ENCODE measurements at regions not wholly inside any gene's neighbourhood (a gene's known extent, or its start where the extent isn't known, plus 50 kb on each side); places are given as distances from the start of the nearest gene placed in this dataset.

DNA sequence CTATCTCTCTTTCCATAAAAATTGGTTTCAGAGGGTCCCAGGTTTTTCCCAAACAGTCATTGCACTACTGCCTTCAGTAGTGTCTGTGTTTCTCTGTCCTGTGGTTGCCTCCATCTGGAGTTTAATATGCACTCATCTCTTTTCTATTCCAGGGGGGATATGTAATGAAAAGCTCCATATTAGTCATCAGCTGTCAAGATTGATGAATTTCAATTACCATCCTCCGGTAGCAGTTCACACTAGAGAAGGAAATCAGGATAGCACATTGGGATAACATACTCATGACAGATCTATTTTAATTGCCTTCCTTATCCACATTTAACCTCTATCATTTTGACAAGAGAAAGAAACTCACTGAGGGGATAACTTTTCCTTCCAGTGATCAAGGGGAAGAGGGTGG is 589.0 kb upstream of the SEL1L start:
- H3K4me1 ChIP-seq (ENCODE audit: insufficient read depth) = no peaks in the 10 kb centered on the region
- H3K4me3 ChIP-seq = no peak overlapping the region
- H3K79me2 ChIP-seq = no peaks in the 10 kb centered on the region
- H4K20me1 ChIP-seq (ENCODE audit: insufficient read depth, poor library complexity, severe bottlenecking) = no peaks in the 10 kb centered on the region
- DNase-seq (ENCODE audit: low spot score) = no peak
- peaks cover 10% of the 10 kb centered on the region for H3K9me3 ChIP-seq (ENCODE audit: low read depth)
- no peak overlapping the region for H2AFZ ChIP-seq
- no peak for TF ChIP-seq EZH2 (IDR thresholded peaks at IDR 0.05; ENCODE audit: borderline replicate concordance)
- TF ChIP-seq CTCF (IDR thresholded peaks at IDR 0.05; ENCODE audit: poor library complexity) = no peak
- TF ChIP-seq EZH2phosphoT487 (IDR thresholded peaks at IDR 0.05; ENCODE audit: low read depth, severe bottlenecking, unreplicated experiment) = no peak
- WGBS (ENCODE audit: low lambda C conversion rate, missing lambda C conversion rate) = 79% methylated on average over 1 of the region's 1 CpG
- no peak overlapping the region for H3K27ac ChIP-seq
- H3K4me2 ChIP-seq = no peak overlapping the region
- H3K9me2 ChIP-seq (replicated peaks; ENCODE audit: insufficient read depth) = no peaks in the 10 kb centered on the region
- no peaks in the 10 kb centered on the region for H3K36me3 ChIP-seq (replicated peaks; ENCODE audit: insufficient read depth, low read depth)
- no peaks in the 10 kb centered on the region for H3K27me3 ChIP-seq

DNA sequence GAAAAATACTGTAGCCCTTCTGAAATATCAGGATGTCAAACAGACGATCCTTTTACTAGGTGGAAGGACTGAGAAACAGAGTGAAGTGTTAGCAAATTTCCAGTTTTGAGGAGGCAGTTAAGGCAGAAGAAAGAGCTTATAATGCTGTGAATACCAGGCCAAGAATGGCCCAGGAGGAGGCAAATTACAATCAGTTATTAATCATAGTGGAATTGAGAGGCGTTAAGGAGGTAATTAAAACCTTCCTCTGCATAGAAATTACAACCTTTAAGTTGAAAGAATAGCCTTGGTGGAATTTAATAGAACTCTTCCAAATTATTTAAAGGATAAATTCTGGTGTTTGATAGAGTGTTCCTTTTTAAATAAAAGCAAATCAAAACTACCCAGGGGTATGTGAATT is 590.9 kb upstream of the SEL1L start:
- Histone ChIP-seq H3K9me2 (replicated peaks; ENCODE audit: insufficient read depth) (no peaks in the 10 kb centered on the region), H3K79me2 (no peaks in the 10 kb centered on the region), H3K4me3 (no peak overlapping the region), H3K9me3 (ENCODE audit: low read depth) (no peaks in the 10 kb centered on the region), H3K27me3 (no peaks in the 10 kb centered on the region), H2AFZ (no peak overlapping the region), H3K27ac (no peak overlapping the region), H3K36me3 (replicated peaks; ENCODE audit: insufficient read depth, low read depth) (no peaks in the 10 kb centered on the region), H4K20me1 (ENCODE audit: insufficient read depth, poor library complexity, severe bottlenecking) (no peaks in the 10 kb centered on the region), H3K4me1 (ENCODE audit: insufficient read depth) (no peaks in the 10 kb centered on the region), H3K4me2 (no peak overlapping the region)
- no peak for DNase-seq (ENCODE audit: low spot score)
- 89% methylated on average over 2 of the region's 2 CpGs for WGBS (ENCODE audit: low lambda C conversion rate, missing lambda C conversion rate)
- TF ChIP-seq EZH2phosphoT487 (IDR thresholded peaks at IDR 0.05; ENCODE audit: low read depth, severe bottlenecking, unreplicated experiment) (no peak), CTCF (IDR thresholded peaks at IDR 0.05; ENCODE audit: poor library complexity) (no peak), EZH2 (IDR thresholded peaks at IDR 0.05; ENCODE audit: borderline replicate concordance) (no peak)

- Histone ChIP-seq H3K9me3 (ENCODE audit: low read depth) (no peaks in the 10 kb centered on the region), H3K27me3 (no peaks in the 10 kb centered on the region), H3K36me3 (replicated peaks; ENCODE audit: insufficient read depth, low read depth) (no peaks in the 10 kb centered on the region), H4K20me1 (ENCODE audit: insufficient read depth, poor library complexity, severe bottlenecking) (no peaks in the 10 kb centered on the region), H3K4me3 (no peak overlapping the region), H3K9me2 (replicated peaks; ENCODE audit: insufficient read depth) (no peaks in the 10 kb centered on the region), H3K79me2 (no peaks in the 10 kb centered on the region), H2AFZ (no peak overlapping the region), H3K27ac (no peak overlapping the region), H3K4me2 (no peak overlapping the region), H3K4me1 (ENCODE audit: insufficient read depth) (no peaks in the 10 kb centered on the region)
- DNase-seq (ENCODE audit: low spot score) = no peak
- WGBS (ENCODE audit: low lambda C conversion rate, missing lambda C conversion rate) = 73% methylated on average over 2 of the region's 2 CpGs
- TF ChIP-seq EZH2phosphoT487 (IDR thresholded peaks at IDR 0.05; ENCODE audit: low read depth, severe bottlenecking, unreplicated experiment) (no peak), EZH2 (IDR thresholded peaks at IDR 0.05; ENCODE audit: borderline replicate concordance) (no peak), CTCF (IDR thresholded peaks at IDR 0.05; ENCODE audit: poor library complexity) (no peak)
These were observed 592.4 kb upstream of the SEL1L start for GRCh38 chr14:82126006-82126405.

DNA sequence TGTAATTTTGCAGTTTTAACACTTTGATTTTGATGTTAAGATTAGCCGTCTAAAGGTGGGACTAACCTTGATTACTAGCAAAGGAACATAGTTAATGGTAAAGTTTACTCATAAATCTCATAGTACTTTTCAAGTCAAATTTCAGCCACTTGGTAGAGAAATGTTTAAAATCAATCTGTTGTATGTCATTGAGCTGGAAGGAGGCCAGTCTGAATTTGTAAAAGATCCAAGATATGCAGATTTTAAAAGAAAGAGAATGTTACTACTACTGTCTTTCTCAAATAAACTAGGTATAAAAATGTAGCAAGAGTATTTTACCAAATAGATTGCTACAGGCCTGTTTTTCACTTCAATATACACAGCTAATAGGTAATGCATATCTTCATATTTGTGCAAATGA is 600.8 kb upstream of the SEL1L start:
- no peaks in the 10 kb centered on the region for H3K9me3 ChIP-seq (ENCODE audit: low read depth)
- H3K27ac ChIP-seq = no peak overlapping the region
- WGBS (ENCODE audit: low lambda C conversion rate, missing lambda C conversion rate) = 0% methylated on average over 1 of the region's 1 CpG
- H3K9me2 ChIP-seq (replicated peaks; ENCODE audit: insufficient read depth) = no peaks in the 10 kb centered on the region
- TF ChIP-seq EZH2phosphoT487 (IDR thresholded peaks at IDR 0.05; ENCODE audit: low read depth, severe bottlenecking, unreplicated experiment) (no peak), EZH2 (IDR thresholded peaks at IDR 0.05; ENCODE audit: borderline replicate concordance) (no peak)
- H3K4me2 ChIP-seq = no peak overlapping the region
- no peak overlapping the region for H3K4me3 ChIP-seq
- H3K27me3 ChIP-seq = no peaks in the 10 kb centered on the region
- no peaks in the 10 kb centered on the region for H3K36me3 ChIP-seq (replicated peaks; ENCODE audit: insufficient read depth, low read depth)
- no peaks in the 10 kb centered on the region for H3K79me2 ChIP-seq
- no peak for DNase-seq (ENCODE audit: low spot score)
- H4K20me1 ChIP-seq (ENCODE audit: insufficient read depth, poor library complexity, severe bottlenecking) = no peaks in the 10 kb centered on the region
- no peaks in the 10 kb centered on the region for H3K4me1 ChIP-seq (ENCODE audit: insufficient read depth)
- H2AFZ ChIP-seq = no peak overlapping the region
